ENCODE measurements at regions not wholly inside any gene's neighbourhood (a gene's known extent, or its start where the extent isn't known, plus 50 kb on each side); places are given as distances from the start of the nearest gene placed in this dataset.
"Not testable (repeated sequence)": the region's sequence is repeated elsewhere in the genome, so short reads cannot be mapped to it uniquely, and the experiment has no call there.

DNA sequence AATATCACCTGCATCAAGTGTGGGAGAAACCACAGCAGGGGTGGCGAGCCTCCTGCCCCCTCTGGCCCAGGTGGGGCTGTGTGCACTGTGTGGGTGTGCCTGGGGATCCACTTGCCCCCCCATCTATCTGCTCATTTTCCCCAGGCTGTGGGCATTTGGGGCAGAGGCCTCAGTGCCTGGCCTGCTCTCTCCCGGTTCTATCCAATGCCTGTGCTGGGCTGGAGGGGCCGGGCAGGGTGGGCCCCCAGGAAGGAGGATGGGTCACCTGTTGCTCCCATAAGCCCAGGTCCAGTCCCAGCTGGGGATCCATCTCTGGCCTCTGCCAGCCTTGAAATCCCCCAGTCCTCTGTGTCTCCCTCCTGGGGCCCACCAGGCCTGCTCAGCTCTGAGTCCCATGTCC is 105.6 kb downstream of the TMEM121 start:
- no peak for DNase-seq (ENCODE audit: low read depth, low spot score)

DNA sequence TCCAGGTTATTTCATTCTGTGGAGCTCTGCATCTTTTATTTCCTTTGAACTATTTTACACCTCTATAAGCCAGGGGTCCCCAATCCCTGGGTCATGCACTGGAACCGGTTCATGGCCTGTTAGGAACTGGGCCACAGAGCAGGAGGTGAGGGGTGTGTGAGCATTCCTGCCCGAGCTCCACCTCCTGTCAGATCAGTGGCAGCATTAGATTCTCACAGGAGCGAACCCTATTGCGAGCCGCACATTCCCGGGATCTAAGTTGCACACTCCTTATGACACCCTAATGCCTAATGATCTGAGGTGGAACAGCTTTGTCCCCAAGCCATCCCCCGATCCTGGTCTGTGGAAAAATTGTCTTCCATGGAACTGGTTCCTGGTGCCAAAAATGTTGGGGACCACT is 107.2 kb downstream of the TMEM121 start:
- not testable (repeated sequence) for H3K4me3 ChIP-seq; H3K36me3 ChIP-seq (ENCODE audit: insufficient read depth, low read length); H3K27ac ChIP-seq; H3K9ac ChIP-seq (ENCODE audit: insufficient read length); H3K9me3 ChIP-seq (ENCODE audit: low read depth, low read length); DNase-seq (ENCODE audit: low read depth, low spot score)

More for the DNA sequence above, 105.6 kb downstream of the TMEM121 start:
- Histone ChIP-seq H3K9ac (ENCODE audit: insufficient read length) (no peak overlapping the region), H3K9me3 (ENCODE audit: low read depth, low read length) (no peaks in the 10 kb centered on the region), H3K36me3 (ENCODE audit: insufficient read depth, low read length) (no peaks in the 10 kb centered on the region), H3K27ac (no peak overlapping the region), H3K4me3 (no peak overlapping the region)
- no peak for TF ChIP-seq EZH2 (IDR thresholded peaks at IDR 0.05)
- TF ChIP-seq FOXP2 (optimal IDR thresholded peaks at IDR 0.05; ENCODE audit: control extremely low read depth, extremely low read length, insufficient read depth): no peak
- TF ChIP-seq POLR2AphosphoS5 (IDR thresholded peaks at IDR 0.05; ENCODE audit: borderline replicate concordance, low read depth, low read length): no peak

DNA sequence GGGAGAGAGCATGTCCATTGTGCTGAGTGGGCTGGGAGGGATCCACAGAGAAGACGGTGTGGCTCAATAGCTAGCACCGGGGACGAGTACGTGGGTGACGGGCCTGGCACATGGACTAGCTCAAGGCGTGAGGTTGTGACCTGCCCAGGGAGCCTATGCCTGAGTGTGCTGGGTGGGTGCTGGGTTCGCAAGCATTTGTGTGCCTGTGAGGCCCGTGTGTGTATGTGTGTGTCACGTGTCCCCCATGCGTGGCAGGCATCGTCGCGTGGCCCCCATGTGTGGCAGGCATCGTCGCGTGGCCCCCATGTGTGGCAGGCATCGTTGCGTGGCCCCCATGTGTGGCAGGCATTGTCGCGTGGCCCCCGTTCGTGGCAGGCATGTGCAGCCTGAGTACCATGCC is 109.2 kb downstream of the TMEM121 start:
- H3K9ac ChIP-seq (ENCODE audit: insufficient read length): no peak overlapping the region
- no peak for DNase-seq (ENCODE audit: low read depth, low spot score)
- no peak overlapping the region for H3K27ac ChIP-seq
- TF ChIP-seq EZH2 (IDR thresholded peaks at IDR 0.05) (no peak), FOXP2 (optimal IDR thresholded peaks at IDR 0.05; ENCODE audit: control extremely low read depth, extremely low read length, insufficient read depth) (no peak), POLR2AphosphoS5 (IDR thresholded peaks at IDR 0.05; ENCODE audit: borderline replicate concordance, low read depth, low read length) (no peak)
- no peak overlapping the region for H3K4me3 ChIP-seq
- no peaks in the 10 kb centered on the region for H3K9me3 ChIP-seq (ENCODE audit: low read depth, low read length)
- H3K36me3 ChIP-seq (ENCODE audit: insufficient read depth, low read length): no peaks in the 10 kb centered on the region

DNA sequence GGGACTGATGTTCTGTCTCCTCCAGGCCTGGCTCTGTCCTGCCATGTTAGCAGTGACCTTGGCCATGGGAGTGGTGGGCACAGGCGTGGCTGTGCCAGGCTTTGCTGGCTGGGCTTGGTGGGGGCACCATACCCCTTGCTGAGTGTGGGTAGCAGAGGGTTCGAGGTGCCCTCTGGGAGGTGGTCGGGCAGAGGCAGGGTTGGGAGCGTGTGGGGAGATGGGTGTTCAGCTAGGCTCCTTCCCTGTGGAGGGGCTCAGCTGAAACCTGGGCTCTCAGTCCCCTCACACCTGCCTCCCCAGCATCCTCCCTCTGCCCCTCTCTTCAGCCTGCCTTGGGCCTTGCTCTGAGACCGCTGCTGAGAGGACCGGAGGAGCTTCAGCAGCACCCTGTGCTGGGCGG is 109.6 kb downstream of the TMEM121 start:
- H3K9ac ChIP-seq (ENCODE audit: insufficient read length); H3K9me3 ChIP-seq (ENCODE audit: low read depth, low read length); H3K36me3 ChIP-seq (ENCODE audit: insufficient read depth, low read length); DNase-seq (ENCODE audit: low read depth, low spot score); H3K27ac ChIP-seq; H3K4me3 ChIP-seq: not testable (repeated sequence)

DNA sequence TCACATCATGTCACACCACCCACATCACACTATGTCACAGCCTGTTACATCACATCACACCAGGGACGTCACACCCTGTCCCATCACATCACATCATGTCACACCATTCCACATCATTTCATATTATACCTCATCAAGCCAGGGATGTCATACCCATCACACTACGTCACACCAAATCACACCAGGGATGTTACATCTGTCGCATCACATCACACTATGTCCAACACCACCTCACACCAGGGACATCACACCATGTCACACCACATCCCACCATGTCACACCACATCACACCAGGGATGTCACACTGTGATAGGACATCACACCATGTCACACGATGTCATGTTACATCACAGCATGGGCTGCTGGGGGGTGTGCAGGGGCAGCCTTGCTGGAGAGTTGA is 110.6 kb downstream of the TMEM121 start:
- H3K36me3 ChIP-seq (ENCODE audit: insufficient read depth, low read length): no peaks in the 10 kb centered on the region
- TF ChIP-seq POLR2AphosphoS5 (IDR thresholded peaks at IDR 0.05; ENCODE audit: borderline replicate concordance, low read depth, low read length): no peak
- no peaks in the 10 kb centered on the region for H3K9me3 ChIP-seq (ENCODE audit: low read depth, low read length)
- no peak overlapping the region for H3K9ac ChIP-seq (ENCODE audit: insufficient read length)
- H3K27ac ChIP-seq: no peak overlapping the region
- no peak for DNase-seq (ENCODE audit: low read depth, low spot score)
- H3K4me3 ChIP-seq: no peak overlapping the region

DNA sequence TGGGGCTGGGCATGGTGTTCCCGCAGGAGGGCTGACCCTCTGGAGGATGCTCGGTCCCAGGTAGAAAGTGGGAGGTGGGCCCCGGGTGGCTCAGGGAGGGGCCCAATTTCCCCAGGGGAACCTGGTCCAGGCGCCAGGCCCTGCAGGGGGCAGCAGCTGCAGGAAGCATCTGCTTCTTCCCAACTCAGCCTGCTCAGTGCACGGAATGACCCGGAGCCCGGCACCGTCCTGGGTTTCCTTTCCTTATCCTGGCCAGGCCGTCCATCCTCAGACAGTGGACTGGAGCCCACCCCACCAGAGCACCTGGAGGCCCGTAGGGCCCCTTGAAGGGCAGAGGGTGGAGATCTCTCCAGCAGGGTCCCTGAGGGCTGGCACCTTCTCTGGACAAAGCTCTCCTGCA is 111.0 kb downstream of the TMEM121 start:
- H3K9me3 ChIP-seq (ENCODE audit: low read depth, low read length); H3K36me3 ChIP-seq (ENCODE audit: insufficient read depth, low read length); H3K27ac ChIP-seq; DNase-seq (ENCODE audit: low read depth, low spot score); H3K9ac ChIP-seq (ENCODE audit: insufficient read length); H3K4me3 ChIP-seq: not testable (repeated sequence)

DNA sequence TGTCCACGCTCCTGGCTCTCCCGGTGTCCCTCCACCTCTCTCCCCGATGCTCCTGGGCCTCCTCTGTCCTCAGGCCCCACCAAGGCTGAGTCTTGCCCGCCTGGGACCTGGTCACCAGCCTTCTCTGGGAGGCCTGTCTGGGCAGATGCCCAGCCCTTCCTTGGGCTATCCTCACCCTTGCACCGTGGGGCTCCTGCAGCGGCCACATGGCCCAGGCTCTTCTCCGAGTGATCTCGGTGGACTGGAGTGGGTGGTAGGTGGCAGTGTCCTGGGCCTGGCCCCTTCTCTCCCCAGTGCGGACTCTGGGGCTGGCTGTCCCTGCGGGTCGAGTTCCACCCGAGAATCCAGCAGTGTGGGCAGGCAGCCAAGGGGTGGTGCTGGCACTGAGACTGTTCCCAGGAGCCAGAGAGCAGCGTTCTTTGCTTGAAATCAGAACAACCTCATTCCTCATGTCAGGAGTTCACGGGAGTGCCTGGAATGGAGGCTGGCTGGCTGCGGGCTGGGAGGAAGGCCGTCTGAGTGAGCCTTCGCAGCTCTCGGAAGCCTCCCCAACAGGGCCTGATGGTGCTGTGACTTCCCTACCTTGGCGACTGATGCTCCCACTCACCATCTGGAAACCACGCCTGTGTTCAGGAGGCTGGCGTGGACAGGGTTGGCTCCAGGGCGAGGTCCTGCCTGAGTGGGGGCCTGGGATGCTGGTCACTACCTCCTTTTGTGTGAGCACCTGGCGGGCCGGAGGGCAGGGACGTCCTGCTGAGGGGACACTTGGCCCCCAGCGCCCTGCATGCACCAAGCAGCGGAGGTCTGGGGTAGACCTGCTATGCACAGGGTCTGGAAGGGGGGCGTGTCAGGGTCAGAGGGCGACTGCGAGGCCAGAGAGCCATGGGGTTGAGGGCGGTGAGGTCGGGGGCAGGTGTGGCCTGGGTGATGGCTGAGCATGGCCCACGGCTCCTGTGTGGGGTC is 113.9 kb downstream of the TMEM121 start:
- DNase-seq (ENCODE audit: low read depth, low spot score); H3K9me3 ChIP-seq (ENCODE audit: low read depth, low read length); H3K9ac ChIP-seq (ENCODE audit: insufficient read length); H3K4me3 ChIP-seq; H3K27ac ChIP-seq; H3K36me3 ChIP-seq (ENCODE audit: insufficient read depth, low read length): not testable (repeated sequence)

DNA sequence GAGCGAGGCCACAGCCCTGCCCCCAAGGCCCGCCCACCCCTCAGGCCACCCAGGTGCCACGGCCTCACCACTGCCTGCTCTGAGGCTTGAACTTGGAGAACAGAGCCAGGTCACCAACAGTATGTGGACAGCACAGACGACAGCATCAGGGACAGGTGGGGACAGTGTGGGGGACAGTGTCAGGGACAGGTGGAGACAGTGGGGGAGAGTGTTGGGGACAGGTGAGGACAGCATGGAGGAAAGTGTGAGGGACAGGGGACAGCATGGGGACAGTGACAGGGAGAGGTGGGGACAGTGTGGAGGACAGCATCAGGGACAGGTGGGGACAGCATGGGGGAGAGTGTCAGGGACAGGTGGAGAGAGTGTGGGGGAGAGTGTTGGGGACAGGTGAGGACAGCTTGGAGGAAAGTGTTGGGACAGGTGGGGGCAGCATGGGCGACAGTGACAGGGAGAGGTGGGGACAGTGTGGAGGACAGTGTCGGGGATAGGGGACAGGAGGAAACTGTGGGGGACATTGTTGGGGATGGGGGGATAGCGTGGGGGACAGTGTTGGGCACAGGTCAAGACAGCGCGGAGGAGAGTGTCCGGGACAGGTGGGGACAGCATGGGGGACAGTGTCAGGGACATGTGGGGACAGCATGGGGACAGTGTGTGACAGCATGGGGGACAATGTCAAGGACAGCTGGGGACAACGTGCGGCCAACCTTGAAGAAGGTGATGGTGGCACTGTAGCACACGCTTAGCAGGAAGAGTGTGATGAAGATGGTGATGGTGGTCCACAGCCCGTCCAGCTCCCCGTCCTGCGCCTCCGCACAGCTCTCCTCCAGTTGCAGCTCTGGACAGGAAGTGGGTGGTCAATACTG is 114.9 kb downstream of the TMEM121 start:
- Histone ChIP-seq H3K9ac (ENCODE audit: insufficient read length) (no peak overlapping the region), H3K36me3 (ENCODE audit: insufficient read depth, low read length) (no peaks in the 10 kb centered on the region), H3K9me3 (ENCODE audit: low read depth, low read length) (no peaks in the 10 kb centered on the region), H3K4me3 (no peak overlapping the region), H3K27ac (no peak overlapping the region)
- DNase-seq (ENCODE audit: low read depth, low spot score): no peak
- TF ChIP-seq EZH2 (IDR thresholded peaks at IDR 0.05) (no peak), FOXP2 (optimal IDR thresholded peaks at IDR 0.05; ENCODE audit: control extremely low read depth, extremely low read length, insufficient read depth) (no peak), POLR2AphosphoS5 (IDR thresholded peaks at IDR 0.05; ENCODE audit: borderline replicate concordance, low read depth, low read length) (no peak)

DNA sequence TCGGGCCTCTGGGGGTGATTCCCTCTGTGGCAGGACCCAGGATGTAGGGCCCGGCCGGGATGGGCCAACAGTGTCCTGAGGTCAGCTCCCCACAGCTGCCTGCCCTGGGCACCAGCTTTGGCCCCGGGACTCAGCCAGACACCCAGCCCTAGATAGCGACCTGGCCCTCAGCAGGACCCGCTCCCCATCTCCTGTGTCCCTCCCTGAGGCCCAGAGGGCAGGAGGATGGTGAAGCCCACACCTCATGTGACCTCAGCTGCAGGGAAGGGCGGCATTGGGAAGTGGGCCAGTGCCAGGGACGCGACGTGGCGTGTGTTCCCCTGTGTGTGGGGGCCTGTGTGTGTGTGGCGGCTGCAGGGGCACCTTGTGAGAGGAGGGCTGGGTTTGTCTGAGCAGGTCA is 115.6 kb downstream of the TMEM121 start:
- not testable (repeated sequence) for H3K36me3 ChIP-seq (ENCODE audit: insufficient read depth, low read length); H3K9me3 ChIP-seq (ENCODE audit: low read depth, low read length); H3K9ac ChIP-seq (ENCODE audit: insufficient read length); H3K4me3 ChIP-seq; DNase-seq (ENCODE audit: low read depth, low spot score); H3K27ac ChIP-seq

DNA sequence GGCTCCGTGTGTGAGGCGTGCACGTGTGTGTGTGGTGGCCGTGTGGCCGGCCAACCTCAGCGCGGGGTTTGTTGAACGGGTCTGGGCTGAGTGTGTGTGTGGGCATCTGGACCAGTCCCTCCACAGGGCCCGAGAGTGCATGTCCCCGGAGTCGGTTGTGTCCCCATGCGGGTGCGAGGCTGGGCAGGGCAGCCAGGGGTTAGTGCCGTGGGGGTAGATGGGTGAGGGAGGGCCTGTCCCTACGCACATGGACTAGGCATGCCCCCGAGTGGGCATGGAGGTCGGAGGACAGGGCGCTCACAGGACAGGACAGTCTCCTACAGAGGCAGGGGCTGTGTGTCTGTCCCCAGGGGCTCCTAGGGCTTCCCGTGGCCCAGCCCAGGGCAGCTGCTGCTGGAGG is 116.1 kb downstream of the TMEM121 start:
- not testable (repeated sequence) for H3K9ac ChIP-seq (ENCODE audit: insufficient read length); H3K27ac ChIP-seq; DNase-seq (ENCODE audit: low read depth, low spot score); H3K36me3 ChIP-seq (ENCODE audit: insufficient read depth, low read length); H3K9me3 ChIP-seq (ENCODE audit: low read depth, low read length); H3K4me3 ChIP-seq

DNA sequence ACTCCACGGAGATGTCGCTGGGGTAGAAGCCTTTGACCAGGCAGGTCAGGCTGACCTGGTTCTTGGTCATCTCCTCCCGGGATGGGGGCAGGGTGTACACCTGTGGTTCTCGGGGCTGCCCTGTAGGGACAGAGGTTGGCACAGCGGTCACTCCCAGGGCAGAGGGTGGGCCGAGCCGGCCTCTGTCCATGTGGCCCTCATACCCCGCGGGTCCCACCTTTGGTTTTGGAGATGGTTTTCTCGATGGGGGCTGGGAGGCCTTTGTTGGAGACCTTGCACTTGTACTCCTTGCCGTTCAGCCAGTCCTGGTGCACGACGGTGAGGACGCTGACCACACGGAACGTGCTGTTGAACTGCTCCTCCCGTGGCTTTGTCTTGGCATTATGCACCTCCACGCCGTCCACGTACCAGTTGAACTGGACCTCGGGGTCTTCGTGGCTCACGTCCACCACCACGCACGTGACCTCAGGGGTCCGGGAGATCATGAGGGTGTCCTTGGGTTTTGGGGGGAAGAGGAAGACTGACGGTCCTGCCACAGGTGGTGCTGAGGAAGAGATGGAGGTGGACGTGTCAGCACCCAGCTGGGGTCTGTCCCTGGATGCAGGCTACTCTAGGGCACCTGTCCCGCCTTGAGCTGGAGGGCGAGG is 117.1 kb downstream of the TMEM121 start:
- H3K36me3 ChIP-seq (ENCODE audit: insufficient read depth, low read length); H3K9ac ChIP-seq (ENCODE audit: insufficient read length); H3K4me3 ChIP-seq; DNase-seq (ENCODE audit: low read depth, low spot score); H3K27ac ChIP-seq; H3K9me3 ChIP-seq (ENCODE audit: low read depth, low read length): not testable (repeated sequence)

DNA sequence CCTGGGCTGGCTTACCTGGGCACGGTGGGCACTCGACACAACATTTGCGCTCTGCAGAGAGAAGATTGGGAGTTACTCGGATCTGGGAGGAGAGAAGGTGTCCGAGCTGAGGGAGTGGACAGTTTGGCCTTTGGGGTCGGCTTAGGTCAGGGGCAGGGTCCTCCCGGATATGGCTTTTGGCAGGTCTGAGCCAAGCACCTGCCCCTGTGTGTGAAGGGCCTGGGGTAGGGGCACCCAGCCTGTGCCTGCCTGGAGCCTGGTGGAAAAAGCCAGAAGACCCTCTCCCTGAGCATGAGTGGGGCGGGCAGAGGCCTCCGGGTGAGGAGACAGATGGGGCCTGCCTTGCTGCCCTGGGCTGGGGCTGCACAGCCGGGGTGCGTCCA is 117.7 kb downstream of the TMEM121 start:
- not testable (repeated sequence) for DNase-seq (ENCODE audit: low read depth, low spot score); H3K9me3 ChIP-seq (ENCODE audit: low read depth, low read length); H3K4me3 ChIP-seq; H3K9ac ChIP-seq (ENCODE audit: insufficient read length); H3K36me3 ChIP-seq (ENCODE audit: insufficient read depth, low read length); H3K27ac ChIP-seq

Measured in SK-N-MC (cell line).